ENCODE measurements at regions not wholly inside any gene's neighbourhood (a gene's known extent, or its start where the extent isn't known, plus 50 kb on each side); places are given as distances from the start of the nearest gene placed in this dataset.

- no peak for DNase-seq (ENCODE audit: low read depth, low spot score)
Measured at GRCh38 chr5:82807021-82807420, 270.2 kb downstream of the TMEM167A start.

DNA sequence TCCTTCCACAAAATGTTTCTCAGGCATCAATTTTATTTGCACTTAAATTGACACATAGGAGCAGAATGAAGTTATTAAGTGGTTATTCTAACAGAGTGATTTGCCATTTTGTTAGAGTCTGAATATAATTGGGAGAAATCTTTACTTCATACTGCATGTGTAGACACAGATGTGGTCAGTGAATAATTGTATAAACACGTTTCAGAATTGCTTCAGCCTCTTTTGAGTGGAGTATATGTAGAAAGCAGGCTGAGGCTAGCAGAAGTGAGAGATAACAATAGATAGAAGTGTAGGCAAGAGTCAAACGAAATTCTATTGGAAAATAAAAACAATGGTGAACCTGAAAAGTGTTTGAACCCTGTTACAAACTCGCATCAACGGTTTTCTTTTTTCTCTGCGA, 270.7 kb downstream of the TMEM167A start:
- no peak for DNase-seq (ENCODE audit: low read depth, low spot score)

- DNase-seq (ENCODE audit: low read depth, low spot score) = no peak
Measured at GRCh38 chr5:82804155-82804690, 273.0 kb downstream of the TMEM167A start.

GRCh38 chr5:82802954-82803353, 274.2 kb downstream of the TMEM167A start:
- DNase-seq (ENCODE audit: low read depth, low spot score) = no peak

DNA sequence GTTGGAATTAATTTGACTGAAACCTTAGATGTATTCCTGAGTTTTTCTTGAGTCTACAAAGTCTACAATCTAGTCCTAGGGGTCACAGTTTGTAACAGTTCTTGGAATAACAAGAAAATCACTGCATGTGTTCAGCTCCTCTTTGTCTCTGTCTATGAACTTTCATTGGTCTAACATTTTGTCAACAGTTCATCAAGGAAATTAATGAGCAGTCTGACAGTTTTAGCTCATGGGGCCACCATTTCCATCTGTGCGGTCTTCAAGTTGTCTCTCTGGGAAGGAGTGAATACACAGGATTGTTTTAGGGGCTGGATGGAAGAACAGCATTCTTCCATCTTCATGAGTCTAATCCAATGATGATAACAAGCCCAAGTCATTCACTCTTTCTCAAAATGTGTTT, 276.4 kb downstream of the TMEM167A start:
- no peak for DNase-seq (ENCODE audit: low read depth, low spot score)

GRCh38 chr5:82799361-82800077, 277.7 kb downstream of the TMEM167A start:
- no peak for DNase-seq (ENCODE audit: low read depth, low spot score)

- no peak for DNase-seq (ENCODE audit: low read depth, low spot score)
Measured at GRCh38 chr5:82798676-82799075, 278.5 kb downstream of the TMEM167A start.

- DNase-seq (ENCODE audit: low read depth, low spot score) = no peak
Measured at GRCh38 chr5:82796643-82797416, 280.4 kb downstream of the TMEM167A start.

DNA sequence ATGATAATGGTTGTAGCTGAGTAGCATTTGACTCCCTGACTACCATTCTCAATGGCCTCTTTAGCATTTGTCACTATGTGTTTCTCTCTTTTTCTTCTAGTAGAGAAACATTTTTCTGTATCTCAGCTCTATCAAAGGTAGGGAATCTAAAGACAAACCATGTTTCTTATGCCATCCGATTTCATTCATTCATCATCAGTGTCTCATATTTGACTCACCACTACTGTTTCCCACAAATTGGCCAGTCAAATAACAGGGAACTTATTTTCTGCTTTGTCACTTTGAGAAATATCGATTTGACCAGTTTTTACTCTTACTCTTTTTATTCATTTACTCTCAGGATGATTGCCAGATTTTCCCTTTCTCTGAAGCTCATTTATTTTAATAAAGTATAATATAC, 282.3 kb downstream of the TMEM167A start:
- no peak for DNase-seq (ENCODE audit: low read depth, low spot score)

DNA sequence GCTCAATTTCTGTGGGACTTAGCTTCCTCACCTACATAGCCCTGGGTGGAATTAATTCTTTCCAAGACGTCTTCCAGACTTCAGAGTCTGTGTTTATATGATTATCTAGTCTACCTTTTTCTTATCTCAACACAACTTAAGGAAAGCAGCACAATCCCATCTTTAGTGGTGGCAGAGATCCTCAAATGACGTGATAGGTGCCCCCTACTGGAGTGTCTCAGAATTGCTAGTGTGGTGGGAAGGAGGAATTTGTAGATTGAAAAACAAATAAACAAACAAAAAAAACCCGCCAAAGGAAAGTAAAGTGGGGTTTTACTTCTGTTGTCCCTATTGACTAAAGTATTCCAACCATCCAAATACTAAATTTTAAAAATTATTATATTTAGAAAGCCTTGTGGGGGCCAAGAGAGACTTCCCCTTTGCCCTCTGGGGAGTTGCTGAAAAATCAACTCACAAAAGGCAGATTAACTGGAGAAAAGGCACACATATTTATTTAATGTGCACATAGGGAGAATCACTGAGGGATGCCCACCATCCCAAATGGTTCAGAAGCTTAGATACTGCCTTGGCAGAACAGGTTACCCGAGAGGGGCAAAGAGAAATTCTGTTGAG, 283.3 kb downstream of the TMEM167A start:
- DNase-seq (ENCODE audit: low read depth, low spot score) = no peak

GRCh38 chr5:82792096-82792495, 285.1 kb downstream of the TMEM167A start:
- DNase-seq (ENCODE audit: low read depth, low spot score) = no peak

- no peak for DNase-seq (ENCODE audit: low read depth, low spot score)
Measured at GRCh38 chr5:82789095-82789494, 288.1 kb downstream of the TMEM167A start.

DNA sequence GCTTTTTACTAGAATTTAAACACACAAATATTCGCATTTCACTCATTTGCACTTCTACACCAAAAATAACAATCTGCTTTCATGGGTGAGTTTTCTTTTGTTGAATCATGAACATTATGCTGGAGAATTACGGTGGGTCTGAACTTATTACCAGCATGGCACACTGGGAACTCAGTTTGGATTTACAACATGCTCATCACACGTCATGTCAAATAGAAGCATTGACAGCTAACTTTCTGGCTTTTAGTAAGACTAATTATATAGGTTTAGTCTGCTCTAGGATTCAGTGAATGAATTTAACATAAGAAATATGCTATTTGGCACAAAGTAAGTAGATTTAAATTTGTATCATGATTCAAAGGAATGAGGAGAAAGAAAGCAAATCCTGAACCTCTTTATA, 290.4 kb downstream of the TMEM167A start:
- no peak for DNase-seq (ENCODE audit: low read depth, low spot score)

- no peak for DNase-seq (ENCODE audit: low read depth, low spot score)
Measured at GRCh38 chr5:82785882-82786509, 291.2 kb downstream of the TMEM167A start.

DNA sequence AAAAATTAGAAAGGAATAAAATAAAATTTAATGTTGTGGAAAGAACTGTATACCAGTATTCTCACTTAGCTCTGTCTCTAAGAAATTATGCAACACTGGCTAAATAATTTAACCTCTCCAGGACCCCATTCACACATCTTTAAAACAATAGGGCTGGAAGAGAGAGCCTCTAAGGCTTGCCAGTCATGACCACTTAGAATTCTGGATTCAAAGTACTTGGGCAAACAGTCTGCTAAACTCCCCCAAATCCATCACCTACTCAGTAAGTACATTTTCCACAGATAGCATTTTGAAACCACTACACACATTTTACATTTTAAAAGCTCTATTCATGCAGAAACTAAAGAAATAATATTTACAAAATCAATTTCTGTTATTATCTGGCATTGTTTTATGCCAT, 291.7 kb downstream of the TMEM167A start:
- no peak for DNase-seq (ENCODE audit: low read depth, low spot score)

DNA sequence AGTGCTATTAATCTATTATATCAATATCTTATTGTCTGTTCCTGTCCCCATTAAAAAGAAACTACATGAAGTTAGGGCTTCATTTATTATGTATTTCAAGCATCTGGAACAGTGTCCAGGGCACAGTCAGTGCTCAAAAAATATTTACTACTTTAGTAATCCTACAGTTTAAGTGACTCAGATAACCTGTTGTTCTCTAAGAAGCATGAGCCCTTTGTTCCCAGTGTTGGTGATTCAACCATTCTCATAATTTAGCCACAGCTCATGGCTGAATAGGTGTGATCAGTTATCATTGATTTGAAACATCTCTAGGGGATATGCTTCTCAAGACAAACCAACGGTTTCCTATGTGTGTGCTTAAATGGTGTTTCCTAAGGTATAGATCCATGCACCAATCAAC, 292.7 kb downstream of the TMEM167A start:
- DNase-seq (ENCODE audit: low read depth, low spot score) = no peak

DNA sequence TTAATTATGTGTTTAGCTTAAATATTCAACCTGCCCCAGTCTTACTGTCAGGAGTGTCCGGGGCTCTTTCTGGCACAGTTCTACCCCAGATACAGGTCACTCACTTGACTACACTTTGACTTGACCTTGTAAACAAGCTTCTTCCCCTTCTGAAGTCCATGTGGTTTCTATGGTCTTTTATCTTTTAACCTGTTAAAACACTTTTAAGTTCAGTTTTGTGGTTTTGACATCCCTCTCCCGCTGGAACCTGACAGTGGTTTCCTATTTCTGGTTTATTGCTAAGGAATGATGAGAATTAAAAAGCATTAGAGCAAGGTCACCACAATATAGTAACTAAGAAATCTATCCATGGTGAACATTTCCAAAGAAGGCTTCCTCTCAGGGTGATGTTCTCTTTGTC, 300.1 kb downstream of the TMEM167A start:
- DNase-seq (ENCODE audit: low read depth, low spot score) = no peak

GRCh38 chr5:82772281-82772680, 304.9 kb downstream of the TMEM167A start:
- DNase-seq (ENCODE audit: low read depth, low spot score) = no peak

DNA sequence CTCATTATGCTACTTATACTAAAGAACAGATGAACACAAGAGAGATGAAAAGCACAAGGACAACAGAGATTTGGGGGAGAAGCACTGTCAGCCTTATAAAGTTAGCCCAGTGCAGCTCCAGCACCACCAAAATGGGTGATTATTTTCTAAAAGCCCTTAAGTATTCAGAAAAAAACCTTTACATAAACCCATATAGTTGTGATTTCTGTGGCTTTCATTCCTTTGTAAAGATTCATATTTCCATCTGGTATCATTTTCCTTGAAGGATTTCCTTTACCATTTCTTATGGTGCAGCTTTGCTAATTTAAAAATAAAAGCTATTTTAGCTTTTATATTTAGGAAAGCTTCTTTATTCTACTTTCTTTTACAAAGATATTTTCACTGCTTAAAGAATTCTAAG, 311.0 kb downstream of the TMEM167A start:
- DNase-seq (ENCODE audit: low read depth, low spot score) = no peak

GRCh38 chr5:82765765-82766164, 311.4 kb downstream of the TMEM167A start:
- DNase-seq (ENCODE audit: low read depth, low spot score) = no peak

DNA sequence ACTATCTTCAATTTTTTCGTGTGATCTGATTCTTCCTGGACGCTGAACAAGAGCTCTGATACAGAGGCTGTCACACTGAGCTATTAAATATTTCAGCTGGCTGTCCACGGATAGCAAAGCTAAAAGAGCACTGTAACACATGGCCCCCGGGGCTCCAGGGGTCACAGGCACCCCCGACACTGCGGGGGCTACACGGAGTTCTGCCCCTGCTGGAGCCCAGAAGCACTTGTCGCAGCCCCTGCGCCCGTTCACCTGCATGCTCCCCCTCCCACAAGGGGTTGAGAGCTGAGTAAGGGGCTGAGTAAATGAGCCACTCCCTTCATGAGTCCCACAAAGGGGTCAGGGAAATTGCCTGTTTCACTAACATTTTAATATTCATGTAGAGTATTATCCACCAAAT, 316.3 kb downstream of the TMEM167A start:
- no peak for DNase-seq (ENCODE audit: low read depth, low spot score)

DNA sequence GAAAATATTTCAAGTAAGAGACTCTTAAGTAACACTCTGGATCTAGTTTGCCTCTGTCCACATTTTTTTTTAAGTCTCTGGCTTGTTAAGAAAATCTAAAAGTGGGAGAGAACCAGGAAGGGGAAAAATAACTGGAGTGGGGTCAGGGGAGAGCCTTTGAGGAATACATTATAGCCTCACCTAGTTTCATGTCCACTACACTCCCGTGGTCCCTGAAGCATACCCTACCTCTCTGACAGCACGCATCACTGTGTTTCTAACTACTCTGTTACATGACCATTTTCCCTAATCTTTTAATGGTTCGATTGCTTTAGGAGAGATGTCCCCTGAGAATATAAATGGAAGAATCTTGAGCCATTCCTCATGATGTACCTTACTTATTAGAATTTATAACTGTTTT, 318.3 kb downstream of the TMEM167A start:
- DNase-seq (ENCODE audit: low read depth, low spot score) = no peak
